ENCODE measurements at regions not wholly inside any gene's neighbourhood (a gene's known extent, or its start where the extent isn't known, plus 50 kb on each side); places are given as distances from the start of the nearest gene placed in this dataset.

- no peak for DNase-seq (ENCODE audit: low read depth)
Observed at GRCh38 chr21:43302769-43303168, 124.2 kb downstream of the SIK1 start.

DNA sequence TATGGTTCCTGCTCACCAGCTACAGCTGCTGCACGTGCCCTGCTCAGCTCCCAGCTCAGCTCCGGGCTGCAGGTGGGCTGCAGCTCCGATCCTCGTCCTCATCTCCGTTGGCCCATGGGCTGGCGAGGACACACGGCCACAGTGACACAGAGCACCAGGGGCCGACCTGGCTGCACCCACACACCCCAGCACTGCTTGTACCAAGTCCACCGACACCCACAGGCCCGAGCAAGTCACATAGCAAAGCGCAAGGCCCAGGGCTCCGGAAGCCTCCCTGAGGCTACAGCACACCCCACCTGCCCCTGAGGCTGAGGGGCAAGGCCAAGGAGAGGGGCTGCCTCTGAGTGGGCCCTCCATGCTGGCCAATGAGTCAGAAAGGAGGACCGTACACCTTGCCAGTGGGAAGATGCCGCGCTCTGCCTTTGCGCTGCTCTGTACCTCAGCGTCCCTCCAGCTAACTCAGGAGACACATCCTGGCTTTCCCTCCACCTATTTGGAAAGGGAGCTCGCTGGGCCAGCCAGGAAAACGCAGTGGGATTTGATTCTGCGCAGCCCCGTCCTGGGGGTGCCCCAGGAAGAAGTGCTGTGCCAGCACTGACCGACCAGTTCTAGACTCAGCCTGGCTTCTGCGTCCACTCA lies 124.8 kb downstream of the SIK1 start:
- DNase-seq (ENCODE audit: low read depth): no peak

- DNase-seq (ENCODE audit: low read depth): no peak
Observed at GRCh38 chr21:43301409-43302061, 125.4 kb downstream of the SIK1 start.

DNA sequence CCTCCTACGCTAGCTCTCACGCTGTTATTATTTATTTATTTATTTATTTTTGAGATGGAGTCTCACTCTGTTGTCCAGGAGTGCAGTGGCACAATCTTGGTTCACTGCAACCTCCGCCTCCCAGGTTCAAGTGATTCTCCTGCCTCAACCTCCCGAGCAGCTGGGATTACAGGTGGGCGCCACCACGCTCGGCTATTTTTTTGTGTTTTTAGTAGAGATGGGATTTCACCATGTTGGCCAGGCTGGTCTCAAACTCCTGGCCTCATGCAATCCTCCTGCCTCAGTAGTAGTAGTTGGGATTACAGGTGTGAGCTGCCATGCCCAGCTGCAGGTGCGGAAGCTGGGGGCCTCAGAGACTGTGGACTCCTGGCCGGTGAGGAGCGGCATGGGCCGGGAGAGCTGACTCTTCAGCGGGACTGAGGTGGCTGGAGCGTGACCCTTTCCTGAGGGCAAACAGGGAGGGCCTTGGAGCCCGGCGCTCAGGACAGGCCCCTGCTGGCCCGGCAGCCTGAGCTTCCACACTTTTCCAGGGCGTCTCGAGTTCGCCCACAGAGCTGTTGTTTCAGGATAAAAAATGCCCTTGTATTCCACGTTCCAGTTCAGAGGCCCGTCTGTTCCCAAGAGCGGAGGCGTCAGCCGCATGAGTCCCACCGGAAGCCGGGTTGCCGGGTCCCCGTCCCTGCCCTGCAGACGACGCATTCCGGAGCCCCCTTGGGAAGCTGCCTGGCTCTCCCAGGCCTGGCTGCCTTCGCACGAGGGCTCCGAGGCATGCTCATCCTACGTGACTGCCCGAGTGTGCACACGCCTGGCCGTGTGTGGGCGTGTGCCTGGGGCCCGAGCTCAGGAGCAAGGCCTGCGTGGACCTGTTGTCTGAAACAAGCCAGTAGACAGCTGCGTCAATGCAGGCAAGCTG lies 126.2 kb downstream of the SIK1 start:
- DNase-seq (ENCODE audit: low read depth): no peak

DNA sequence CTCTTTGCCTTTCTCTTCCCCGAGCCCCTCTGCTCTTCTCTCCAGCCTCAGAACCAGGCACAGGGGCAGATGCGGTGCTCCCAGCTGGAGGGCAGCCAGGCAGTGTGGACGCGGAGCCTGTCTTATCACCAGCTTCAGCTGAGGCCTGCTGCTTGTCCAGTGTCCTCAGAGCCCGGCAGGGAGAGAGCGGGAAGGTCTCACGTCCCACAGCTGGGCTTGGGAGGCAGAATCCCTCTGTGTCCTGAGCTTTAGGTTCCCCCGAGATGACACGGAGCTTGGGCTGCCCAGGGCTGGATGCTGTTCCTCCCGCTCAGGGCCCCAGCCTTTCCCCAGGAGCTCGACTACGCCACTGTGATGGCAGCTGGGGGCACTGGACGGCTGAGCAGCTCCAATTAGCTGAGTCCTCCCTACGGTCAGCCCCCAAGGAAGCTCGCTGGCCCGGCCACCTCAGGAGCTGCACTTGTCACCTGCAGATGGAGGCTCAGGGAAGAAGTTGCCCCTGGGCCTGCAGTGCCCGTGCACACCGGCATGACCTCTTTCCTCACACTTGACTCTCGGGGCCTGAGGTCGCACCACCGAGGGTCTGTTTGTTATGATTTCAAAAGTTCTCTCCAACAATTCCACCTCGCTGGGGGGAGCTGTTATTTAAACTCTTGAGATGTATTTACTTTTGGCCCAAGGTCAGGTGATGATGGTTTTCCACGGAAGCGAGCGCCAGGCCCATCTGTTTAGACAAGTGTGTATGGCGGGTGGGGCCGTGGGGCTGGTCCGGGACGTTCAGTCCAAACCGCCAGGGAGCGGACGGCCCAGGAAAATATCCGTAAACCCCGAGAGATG lies 127.3 kb downstream of the SIK1 start:
- DNase-seq (ENCODE audit: low read depth): no peak

- no peak for DNase-seq (ENCODE audit: low read depth)
Observed at GRCh38 chr21:43298546-43299440, 128.1 kb downstream of the SIK1 start.

GRCh38 chr21:43297989-43298388 lies 128.9 kb downstream of the SIK1 start:
- no peak for DNase-seq (ENCODE audit: low read depth)

DNA sequence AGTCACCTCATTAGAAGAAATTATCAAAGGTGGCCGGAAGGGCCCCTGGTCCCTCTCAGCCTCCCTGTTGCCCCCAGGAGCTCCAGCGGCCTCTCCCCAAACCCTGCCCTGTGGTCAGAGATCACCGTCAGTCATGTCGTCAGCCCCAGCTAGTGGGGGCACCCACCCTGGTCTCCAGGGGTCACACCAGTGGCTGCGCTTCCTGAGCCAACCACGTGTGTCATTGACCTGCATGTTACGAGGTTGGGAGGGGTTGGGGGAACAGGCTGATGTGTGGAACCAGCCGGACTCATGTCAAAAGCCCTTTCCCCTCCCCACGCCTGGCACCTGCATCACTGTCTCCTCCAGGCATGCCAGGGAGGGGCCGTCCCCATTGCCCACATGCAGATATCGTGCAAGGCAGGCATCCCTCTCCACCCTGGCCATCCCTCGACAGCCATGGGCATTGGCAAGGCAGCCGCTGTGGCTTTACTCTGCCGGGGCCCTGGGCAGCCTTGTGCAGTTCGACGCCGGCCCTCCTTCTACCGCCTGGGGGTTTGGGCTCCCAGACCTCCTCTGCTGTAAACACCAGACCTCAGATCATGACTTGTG lies 128.7 kb downstream of the CRYAA start:
- DNase-seq (ENCODE audit: low read depth): no peak

DNA sequence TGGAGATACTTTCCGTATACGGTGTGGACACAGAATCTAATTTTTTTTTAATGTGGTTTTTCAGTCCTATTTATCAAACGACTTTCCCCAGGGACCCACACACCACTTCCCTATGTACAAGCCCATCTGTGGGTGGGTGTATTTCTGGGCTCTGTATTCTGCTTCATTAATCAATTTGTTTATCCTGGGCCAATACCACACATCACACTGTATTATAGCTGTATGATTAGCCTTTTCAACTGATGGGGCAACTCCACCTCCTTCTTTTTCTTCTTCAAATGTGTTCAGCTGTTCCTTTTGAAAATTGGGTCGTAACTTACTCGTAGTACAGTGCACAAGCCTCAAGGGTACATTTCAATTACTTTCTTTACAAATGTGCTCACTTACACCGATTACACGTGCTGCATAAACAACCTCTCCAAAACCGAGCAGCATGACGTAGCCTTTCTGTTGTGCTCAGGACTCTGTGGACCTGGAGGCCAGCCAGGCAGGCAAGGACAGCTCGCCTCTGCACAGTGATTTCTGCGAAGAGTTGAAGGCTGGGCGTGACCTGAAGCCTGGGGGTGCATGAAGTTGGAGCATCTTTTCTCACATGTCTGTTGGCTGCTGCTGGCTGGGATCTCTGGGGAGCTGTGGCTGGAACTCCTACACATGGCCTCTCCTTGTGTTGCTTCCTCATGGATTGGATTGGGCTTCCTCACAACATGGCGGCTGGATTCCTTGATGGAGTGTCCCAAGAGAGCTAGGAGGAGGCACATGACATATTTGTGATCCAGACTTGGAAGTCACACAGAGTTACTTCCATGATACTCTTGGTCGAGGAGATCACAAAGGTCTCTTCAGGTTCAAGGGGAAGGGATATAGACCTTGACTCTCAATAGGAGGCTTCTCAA lies 126.5 kb downstream of the CRYAA start:
- DNase-seq (ENCODE audit: low read depth): no peak

- DNase-seq (ENCODE audit: low read depth): no peak
Observed at GRCh38 chr21:43294194-43294902, 125.5 kb downstream of the CRYAA start.

GRCh38 chr21:43292866-43293142 lies 124.0 kb downstream of the CRYAA start:
- no peak for DNase-seq (ENCODE audit: low read depth)

DNA sequence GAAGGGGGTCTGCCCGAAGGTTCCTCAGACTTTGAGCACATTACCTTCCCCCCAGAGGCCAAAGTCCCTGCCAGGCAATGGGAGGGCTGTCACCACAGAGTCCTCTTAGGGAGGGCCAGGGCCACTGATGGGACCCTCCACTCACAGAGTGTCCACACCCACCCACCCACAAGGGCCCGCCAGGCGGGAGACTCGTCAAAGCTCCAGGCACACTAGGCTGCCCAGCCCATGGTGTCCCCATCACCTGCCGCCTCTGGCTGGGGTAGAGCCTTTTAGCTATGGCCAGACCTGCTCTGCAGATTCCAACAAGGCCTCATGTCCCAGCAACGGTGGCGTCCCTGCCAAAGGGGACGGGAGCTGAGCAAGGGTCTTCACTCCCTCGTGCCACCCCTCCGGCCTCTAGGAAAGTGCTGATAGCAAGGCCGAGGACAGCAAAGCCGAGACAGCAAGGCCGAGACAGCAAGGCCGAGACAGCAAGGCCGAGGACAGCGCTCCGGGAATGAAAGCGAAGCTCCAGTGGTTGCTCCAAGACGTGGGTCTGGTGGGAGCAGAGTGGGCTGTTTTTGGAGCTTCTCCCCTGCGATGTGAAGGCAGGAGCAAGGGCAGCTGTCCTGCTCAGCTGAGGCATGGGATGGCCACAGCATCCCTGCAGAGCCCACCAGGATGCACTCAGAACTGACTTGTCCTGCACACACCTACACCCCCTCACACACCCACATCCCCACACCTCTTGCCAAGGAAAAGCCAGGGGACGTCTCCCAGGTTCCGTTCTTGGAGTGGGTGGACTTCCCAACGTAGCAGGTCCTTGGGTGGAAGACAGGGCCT lies 123.4 kb downstream of the CRYAA start:
- no peak for DNase-seq (ENCODE audit: low read depth)

GRCh38 chr21:43291347-43291950 lies 122.6 kb downstream of the CRYAA start:
- DNase-seq (ENCODE audit: low read depth): no peak

GRCh38 chr21:43290421-43291346 lies 121.9 kb downstream of the CRYAA start:
- DNase-seq (ENCODE audit: low read depth): no peak

- no peak for DNase-seq (ENCODE audit: low read depth)
Observed at GRCh38 chr21:43289966-43290365, 121.2 kb downstream of the CRYAA start.

DNA sequence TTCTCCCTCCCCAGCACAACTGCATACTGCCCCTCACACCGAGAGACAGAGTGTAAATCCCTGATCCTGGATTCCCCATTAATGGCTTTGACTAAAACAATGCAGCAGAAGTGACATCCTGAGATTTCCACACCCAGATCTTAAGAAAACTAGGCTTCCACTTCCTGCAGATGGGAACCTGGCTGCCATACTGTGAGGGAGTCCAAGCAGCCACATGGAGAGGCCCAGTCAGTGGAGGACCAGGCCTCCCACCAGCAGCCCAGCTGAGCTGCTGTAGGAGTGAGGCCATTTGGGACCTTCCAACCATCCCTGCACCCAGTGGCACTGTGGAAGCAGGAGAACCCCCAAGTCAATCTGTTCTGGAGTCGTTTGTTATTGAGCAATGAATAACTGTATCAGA lies 120.6 kb downstream of the CRYAA start:
- DNase-seq (ENCODE audit: low read depth): no peak

All from fibroblast of the conjunctiva (primary cell).